ENCODE measurements at regions not wholly inside any gene's neighbourhood (a gene's known extent, or its start where the extent isn't known, plus 50 kb on each side); places are given as distances from the start of the nearest gene placed in this dataset.

DNA sequence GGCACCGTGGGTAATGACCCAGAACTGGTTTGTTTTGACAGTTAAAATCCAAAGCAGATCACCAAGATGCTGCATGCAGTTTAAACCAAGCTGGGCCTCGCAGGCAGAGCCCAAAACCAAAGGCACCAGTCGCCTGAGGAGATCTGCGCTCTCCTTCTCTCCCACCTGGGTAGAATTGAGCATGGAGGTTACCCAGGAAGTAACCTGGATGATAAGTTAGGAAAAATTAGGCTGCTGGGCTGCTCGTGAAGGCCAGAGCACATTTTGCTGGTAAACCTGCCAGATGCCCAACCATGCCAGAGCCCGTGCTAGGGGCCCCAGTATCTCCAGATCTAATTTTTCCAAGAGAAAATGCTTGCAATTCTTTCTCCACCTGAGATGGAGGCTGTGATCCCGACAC, 388.3 kb upstream of the MGMT start:
- DNase-seq (ENCODE audit: low read depth), result no peak

DNA sequence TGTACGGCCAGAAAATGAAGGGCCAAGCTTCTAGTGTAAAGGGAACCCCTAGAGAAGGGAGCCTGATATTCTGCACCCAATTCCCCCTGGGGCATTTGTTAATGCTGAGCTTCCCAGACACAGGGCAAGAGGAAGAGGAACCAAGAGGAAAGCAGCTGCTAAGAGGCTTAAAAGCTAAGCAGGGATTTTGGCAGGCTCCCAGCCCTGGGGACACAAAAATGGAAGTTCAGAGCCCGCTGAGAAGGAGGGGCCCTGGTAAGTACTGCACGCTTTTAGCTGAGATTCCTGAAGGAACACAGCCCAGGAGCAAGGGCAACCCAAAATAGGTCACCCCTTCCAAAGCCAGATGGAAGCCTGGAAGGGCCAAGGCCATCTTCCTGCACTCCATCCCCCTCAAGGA, 387.3 kb upstream of the MGMT start:
- DNase-seq (ENCODE audit: low read depth), result no peak

DNA sequence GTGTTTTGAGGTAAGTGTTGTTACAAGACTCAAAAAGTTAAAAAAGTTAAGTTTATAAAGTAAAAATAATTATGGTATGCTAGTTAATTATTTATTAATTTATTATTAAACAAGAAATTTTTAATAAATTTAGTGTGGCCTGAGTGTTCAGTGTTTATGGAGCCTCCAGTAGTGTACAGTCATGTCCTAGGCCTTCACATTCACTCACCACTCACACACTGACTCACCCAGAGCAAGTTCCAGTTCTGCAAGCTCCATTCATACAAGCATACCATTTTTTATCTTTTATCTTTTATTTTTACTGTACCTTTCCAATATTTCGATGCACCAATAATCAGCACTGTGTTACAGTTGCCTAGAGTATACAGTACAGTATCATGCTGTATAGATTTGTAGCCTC, 381.2 kb upstream of the MGMT start:
- no peak for DNase-seq (ENCODE audit: low read depth)

GRCh38 chr10:129089341-129089740, 377.7 kb upstream of the MGMT start:
- no peak for DNase-seq (ENCODE audit: low read depth)

GRCh38 chr10:129090165-129090564, 376.9 kb upstream of the MGMT start:
- DNase-seq (ENCODE audit: low read depth), result no peak

DNA sequence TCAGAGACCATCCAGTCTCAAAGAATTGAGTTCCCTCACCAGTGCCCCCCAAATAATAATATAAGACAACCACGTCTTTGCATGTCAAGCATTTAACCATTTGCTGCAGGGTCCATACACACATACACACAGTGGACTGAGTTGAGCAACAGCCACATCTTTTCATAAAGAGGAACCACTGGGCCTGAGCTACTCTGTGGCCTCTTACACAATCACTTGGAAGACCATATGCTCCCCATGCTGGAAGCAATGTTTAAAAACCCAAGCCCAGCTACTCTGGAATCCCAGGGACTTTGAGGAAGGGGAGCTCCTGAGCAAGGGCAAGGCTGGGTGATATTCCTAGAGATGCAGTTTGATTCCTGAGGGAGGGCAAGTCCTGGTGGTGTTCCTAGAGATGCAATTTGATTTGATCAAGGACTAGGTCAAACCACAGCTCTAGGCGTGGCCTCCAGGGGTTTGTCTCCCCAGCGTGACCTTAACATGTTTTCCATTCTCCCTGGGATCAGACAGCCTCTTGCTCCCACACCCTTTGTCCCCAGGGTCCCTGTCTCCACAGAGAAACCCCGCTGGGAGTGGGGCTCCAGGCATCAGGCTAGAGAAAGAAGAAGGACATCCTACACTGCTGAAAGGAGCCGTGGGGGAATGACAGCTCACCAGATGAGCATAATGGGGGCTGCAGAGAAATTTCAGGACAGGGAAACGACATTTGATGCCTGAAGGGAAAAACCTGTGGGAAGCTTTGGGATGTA, 376.2 kb upstream of the MGMT start:
- DNase-seq (ENCODE audit: low read depth), result no peak

DNA sequence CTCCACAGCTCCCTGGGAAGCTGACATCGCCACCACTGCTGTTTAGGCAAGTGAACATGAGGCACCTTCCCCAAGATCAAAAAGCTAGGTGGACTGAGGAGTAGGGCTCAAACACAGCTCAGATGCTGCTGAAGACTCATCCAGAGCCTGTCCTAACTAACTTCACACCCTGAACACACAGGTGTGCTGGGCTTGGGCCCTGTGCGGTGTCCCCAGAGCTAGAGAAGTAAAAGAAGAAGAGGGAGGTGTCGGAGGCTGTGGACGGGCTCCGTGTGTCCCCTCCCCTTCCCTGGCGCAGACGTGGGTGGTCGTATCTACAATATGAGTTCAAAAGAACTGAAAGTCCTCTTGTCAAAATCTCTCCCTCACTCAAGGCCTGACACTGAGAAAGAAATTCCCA, 373.4 kb upstream of the MGMT start:
- DNase-seq (ENCODE audit: low read depth), result no peak

DNA sequence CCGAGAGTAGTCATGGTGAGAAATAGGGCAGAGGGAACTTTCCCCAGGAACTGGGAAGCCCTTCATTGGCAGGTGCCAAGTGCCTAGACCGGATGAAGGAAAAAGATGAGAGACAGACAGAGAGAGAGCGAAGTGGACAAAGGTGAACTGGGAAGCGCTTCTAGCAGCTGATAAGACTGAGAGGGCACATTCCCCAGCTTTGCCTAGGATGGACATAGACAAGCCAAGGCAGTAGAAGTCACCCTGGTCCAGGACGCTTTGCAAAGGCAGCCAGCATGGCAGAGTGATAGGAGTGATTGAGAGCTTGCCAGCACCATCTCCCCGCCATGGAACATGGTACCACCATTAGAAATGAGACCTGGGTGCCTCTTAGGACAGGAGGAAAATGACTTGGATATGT, 372.8 kb upstream of the MGMT start:
- DNase-seq (ENCODE audit: low read depth), result no peak

- no peak for DNase-seq (ENCODE audit: low read depth)
Measured at GRCh38 chr10:129094861-129095260, 372.2 kb upstream of the MGMT start.

DNA sequence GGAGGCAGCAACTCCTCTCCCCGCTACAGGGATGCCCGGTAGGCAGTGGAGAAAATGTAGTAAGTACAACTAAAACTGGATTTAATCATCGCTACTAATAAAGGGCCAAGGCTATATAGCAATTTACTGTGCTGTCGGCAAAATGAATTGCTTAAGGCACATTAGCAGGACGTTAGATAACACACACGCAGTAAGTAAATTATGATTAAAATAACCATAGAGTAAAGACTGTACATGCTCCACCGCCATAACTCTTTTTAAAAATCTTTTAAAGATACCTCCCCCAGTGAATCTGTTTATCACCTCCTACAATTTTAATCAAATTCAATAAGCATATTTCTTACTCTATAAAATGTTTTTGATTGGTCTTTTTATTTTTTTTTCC, 371.4 kb upstream of the MGMT start:
- DNase-seq (ENCODE audit: low read depth), result no peak

- DNase-seq (ENCODE audit: low read depth), result no peak
Measured at GRCh38 chr10:129096065-129096984, 370.7 kb upstream of the MGMT start.

DNA sequence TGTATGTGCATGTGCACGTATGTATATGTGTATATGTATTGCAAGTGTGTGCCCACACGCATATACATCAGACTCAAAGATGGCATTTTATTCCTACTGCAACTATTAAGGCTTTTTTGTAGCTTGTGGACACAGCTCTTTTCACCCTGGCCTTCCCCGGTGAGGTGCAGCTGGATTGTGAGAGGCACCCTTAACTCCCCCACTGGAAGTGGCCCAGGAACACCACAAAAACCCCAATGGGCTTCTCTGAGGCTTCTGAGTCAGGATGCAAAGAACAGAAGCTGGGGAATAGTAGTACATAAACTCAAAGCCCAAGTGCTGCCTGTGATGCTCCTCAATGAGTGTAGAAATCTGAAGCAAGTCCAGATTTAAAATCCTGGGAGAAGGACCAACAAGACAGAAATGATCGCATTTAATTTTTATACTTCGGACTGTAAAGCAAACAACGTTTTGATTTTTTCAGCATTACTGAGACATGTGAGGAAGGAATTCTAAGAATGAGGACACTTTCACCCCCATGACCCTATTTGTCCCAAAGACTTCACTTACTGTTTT, 369.2 kb upstream of the MGMT start:
- DNase-seq (ENCODE audit: low read depth), result no peak

GRCh38 chr10:129098517-129098916, 368.5 kb upstream of the MGMT start:
- no peak for DNase-seq (ENCODE audit: low read depth)

DNA sequence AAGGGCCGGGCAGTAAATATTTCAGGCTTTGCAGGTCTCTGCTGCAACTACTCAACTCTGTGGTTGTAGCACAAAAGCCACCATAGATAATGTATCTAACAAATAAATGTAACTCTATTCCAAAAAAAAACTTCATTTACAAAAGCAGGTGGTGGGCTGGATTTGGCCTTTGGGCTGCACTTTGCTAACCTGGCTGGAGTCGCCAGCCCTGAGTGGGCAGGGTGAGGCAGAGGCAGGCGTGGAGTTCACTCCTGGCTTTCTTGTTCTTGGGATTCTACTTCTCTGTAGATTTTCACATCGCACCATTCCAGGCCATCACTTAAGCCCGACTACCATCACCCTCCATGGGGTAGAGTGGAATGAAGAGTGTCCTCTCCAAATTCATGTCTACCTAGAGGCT, 367.6 kb upstream of the MGMT start:
- no peak for DNase-seq (ENCODE audit: low read depth)

- DNase-seq (ENCODE audit: low read depth), result no peak
Measured at GRCh38 chr10:129099992-129100391, 367.0 kb upstream of the MGMT start.

DNA sequence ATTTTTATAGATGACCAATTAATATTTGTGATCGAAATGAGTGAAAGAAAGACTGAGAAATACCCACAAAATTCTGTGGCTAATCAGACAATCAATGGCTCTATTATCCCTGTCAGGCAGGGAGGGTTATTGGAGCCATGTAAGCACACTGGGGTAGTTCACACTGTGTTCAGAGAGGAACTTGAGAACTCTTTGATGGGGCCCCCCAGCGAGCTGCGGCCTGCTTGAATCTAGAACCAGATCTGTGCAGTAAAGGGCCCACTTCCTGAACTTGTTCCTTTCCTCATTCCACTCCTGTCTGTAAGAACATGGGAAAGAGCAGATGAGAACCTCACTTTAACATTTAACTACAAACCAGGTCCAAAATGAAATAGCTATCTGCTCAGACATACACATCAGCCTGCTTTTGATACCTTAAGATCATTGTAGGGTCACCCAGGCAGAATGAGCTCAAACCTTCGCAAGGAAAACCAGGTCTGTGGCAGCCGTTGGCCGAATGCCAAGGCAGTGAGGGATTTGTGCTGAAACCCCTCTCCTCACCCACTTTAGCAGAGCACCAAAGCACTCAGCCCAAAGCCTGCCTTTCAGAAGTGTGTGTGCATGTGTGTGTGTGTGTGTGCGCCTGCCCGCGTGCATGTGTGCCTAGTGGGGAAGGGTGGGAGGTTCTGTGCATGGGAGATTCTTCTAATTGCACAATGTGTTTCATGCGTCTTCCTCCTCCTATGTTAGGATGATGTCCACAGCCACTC, 365.6 kb upstream of the MGMT start:
- DNase-seq (ENCODE audit: low read depth), result no peak

DNA sequence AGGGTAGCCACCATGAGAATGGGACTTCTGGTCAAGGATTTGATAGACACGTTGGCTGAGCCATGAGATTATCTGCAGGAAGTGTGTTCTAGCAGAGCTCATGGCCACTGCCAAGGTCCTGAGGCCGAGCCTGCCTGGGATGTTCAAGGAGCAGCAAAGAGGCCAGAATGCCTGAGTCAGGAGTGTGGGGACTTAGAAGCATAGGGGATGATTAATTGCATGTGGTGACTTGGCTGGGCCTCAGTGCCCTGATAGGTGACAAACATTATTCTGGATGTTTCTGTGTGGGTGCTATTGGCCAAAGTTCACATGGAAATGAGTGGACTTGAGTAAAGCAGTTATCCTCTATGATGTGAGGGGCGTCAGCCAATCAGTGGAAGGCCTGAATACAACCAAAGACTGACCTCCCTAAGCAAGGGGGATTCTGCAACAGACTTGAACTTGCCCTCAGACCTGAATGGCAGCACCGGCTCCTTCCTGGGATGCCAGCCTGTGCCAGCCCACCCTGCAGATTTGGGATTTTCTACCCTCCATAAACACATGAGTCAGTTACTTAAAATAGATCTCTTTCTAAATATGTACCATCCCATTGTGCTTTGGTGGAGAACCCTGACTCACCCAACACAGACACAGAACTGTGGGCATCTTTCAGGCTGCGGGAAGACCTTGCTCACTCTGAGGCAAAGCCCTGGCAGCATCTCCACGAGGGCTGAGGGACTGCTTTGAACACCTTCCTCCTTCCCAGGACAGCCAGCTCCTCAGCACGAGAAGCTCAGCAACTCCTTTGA, 363.9 kb upstream of the MGMT start:
- no peak for DNase-seq (ENCODE audit: low read depth)

DNA sequence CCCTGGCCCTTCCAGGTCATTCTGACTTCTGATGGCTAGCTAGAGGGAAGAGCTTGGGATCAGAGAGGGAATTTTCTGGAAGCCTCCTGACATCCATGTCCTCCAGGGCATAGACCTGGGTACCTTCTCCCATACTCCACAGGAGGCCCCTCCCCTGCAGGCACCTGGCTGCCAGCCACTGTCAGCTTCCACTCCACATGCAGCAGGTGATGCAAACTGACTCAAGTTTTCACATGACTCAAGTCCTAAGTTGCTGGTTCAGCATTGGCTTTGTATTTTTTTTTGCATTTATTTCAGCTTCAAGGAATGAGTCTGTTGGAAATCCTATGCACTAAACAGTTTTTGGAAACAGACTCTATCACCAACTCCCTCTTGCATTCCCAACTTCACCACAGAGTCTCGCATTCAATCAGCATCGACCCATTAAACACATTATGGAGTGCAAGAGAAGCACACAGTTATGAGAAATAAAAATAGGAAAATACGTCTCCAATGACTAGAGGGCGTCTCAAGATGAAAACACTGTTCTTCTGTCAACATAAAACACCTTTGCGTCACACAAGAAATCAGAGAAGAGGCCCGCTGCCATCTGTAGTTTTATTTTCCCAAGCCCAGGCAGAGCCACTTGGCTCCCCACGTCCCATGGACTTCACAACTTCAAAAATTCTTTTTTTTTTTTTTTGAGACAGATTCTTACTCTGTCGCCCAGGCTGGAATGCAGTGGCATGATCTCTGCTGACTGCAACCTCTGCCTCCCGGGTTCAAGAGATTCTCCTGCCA, 362.6 kb upstream of the MGMT start:
- DNase-seq (ENCODE audit: low read depth), result no peak

GRCh38 chr10:129105266-129105665, 361.8 kb upstream of the MGMT start:
- no peak for DNase-seq (ENCODE audit: low read depth)

DNA sequence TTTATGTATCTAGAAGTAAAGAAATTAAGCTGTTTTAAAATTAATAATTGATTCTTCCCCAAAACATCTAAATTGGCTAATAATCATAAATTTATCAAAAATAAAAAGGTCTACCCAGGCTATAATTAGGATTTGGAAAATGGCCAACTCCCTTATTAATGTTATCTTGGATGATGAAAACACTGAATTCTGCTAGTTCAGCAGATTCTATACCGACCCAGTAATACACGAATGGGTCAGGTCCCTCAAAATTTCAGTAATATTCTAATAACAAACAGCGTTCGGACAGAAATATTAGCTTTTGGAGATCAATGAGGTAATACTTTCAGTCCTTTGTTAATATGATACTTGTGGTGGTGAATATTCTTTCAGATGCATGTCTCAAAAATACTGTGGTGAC, 360.7 kb upstream of the MGMT start:
- DNase-seq (ENCODE audit: low read depth), result no peak

- DNase-seq (ENCODE audit: low read depth), result no peak
Measured at GRCh38 chr10:129107525-129107924, 359.5 kb upstream of the MGMT start.

Data from HS-5 (cell line).